Activated CD8-positive, alpha-beta memory T cell treated with anti-CD3 and anti-CD28 coated beads for 48 hours (primary cell): ENCODE measurements at regions not wholly inside any gene's neighbourhood (a gene's known extent, or its start where the extent isn't known, plus 50 kb on each side); places are given as distances from the start of the nearest gene placed in this dataset.
"Not testable (repeated sequence)": the region's sequence is repeated elsewhere in the genome, so short reads cannot be mapped to it uniquely, and the experiment has no call there.

Experiments
- DNase-seq, 3 experiments: peaks; one replicate each; pipeline ENCODE4 v3.0.0-alpha.2; 2020; ENCODE audit warnings: low read depth in 2 of 3, low spot score in 2 of 3

- not testable (repeated sequence) for DNase-seq
Measured at GRCh38 chr16:48059190-48059589, 96.6 kb downstream of the ABCC12 start.

DNA sequence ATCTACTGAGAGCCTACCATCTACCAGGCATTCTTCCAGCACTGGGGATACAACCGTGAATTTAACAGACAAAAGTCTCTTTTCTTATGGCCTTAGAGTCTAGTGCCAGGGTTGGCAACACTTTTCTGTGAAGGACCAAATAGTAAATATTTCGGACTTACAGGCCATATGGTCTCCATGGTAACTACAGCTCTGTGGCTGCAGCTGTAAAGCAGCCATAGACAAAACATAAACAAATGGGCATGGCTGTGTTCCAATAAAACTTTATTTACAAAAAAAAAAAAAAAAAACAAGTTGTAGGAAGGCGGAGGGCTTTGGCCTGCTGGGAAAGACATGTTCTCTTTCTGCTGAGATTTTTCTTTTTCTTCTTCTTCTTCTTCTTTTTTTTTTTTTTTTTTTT, 98.7 kb downstream of the ABCC12 start:
- no peak for DNase-seq

- no peak for DNase-seq
Measured at GRCh38 chr16:48054881-48055601, 100.8 kb downstream of the ABCC12 start.

GRCh38 chr16:48053418-48053745, 102.4 kb downstream of the ABCC12 start:
- no peak for DNase-seq

DNA sequence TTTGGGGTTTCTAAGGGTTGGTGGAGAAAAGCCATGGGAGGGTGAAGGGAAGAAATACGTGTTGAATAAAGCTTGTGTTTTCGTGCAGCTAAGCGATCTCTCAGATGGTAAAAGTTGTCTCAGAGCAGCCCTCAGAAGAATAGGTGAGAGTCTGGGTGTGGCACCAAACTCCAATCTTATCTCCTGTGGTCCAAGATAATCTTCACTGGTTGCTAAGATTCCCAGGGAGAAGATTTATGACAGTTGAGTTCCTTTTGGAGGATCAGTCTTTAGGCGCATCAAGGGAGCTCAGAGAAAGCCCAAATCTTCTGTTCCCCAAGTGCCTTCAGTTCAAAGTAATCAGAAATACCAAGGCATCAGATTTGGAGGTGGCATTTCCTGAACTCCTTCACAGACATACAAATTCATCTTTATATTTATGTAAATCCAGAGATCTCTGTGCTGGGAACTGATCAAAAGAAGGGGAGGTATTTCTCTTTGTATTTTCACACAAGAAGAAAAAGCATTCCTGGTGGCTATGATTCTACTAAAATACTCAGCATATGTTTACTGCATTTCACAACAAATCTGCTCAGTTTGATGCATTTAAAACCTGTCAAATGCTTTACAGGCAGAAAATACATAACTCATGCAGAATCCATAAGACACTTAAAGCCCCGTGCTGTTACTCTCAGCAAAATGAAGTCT, 102.9 kb downstream of the ABCC12 start:
- DNase-seq, result no peak

GRCh38 chr16:48050871-48051270, 104.9 kb downstream of the ABCC12 start:
- no peak for DNase-seq

DNA sequence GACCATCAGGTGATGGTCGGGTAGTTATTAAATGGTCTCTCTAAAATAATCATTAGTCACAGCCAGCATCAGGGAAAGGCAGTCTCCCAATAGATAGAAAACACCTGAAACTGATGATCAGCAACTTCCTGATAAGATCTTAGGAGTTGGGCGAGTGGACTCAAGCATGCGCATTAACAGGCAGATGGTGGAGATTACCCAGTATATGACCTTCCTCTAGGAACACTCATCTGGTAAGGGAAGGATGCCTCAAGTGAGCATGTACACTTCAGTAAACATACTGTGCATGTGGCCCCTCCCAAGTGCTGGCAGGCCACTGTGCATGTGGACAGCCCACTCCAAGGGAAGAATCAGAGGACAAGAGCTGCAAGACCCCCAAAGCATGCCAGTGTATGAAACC, 105.9 kb downstream of the ABCC12 start:
- DNase-seq, result no peak

DNA sequence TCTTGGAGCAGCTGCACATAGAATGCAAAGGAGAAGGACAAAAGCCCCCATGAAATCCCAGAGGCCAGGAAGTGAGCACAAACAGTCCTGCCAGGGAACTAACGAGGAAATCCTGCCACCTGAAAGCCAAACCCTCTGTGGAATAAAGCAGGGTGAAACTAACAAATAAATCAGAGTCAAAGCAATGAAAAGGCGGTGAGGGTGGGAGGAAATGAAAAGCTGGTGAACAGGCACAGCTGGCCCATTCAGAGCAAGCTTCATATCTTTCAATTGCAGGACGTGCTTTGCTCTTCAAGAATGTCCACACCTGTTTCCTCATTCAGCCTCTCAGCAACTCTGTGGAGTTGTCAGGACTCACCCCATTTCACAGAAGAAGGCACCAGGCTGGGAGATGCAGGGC, 108.1 kb downstream of the ABCC12 start:
- DNase-seq, result no peak

GRCh38 chr16:48047241-48047640, 108.6 kb downstream of the ABCC12 start:
- no peak for DNase-seq

DNA sequence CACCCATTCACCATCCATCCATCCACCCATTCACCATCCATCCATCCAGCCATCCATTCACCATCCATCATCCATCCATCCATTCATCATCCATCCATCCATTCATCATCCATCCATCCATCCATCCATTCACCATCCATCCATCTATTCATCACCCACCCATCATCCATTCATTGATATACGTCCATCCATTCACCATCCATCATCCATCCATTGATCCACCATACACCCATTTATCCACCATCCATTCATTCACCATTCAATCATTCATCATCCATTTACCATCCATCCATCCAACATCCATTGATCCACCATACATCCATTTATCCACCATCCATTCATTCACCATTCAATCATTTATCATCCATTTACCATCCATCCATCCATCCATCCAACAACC, 111.7 kb downstream of the ABCC12 start:
- no peak for DNase-seq

DNA sequence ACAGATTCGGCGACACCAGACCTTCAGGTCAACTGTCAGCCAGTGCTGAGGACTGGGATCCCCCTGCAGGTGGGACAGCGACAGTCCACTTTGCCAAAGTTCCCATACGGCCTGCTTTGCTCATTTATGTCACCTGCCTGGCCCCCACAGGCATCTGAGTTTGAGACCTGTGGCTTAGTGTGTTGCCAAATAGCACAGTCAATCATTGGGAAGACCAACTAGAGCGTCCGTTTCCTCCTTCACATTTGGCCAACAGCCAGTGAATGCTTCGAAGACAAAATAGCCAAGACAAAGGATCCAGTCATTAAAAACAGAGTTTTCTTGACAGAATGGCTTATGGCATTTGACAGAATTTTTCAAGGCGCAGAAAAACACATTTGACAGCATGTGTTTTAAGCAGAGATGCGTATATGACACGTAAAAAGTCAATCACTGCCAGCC, 113.8 kb downstream of the ABCC12 start:
- no peak for DNase-seq

DNA sequence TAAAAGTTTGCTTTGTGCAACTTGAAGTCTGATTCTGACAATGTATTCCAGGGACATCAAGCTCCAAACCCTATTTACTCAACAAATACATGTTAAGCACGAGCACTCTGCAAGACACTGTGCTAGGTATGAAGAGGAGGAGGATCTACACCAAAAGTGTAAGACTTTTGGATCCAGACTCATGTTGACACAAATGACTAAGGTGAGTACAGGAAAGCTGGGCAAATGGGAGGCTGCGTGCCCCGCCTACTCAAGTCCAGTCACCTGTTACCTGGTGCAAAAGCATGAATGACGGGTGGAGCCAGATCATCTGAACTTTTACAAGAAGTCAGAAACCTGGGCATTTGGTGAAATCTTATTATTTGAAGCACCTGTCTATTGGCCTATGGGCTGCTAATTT, 120.7 kb downstream of the ABCC12 start:
- DNase-seq, result no peak

- no peak for DNase-seq
Measured at GRCh38 chr16:48030926-48031325, 124.9 kb downstream of the ABCC12 start.

DNA sequence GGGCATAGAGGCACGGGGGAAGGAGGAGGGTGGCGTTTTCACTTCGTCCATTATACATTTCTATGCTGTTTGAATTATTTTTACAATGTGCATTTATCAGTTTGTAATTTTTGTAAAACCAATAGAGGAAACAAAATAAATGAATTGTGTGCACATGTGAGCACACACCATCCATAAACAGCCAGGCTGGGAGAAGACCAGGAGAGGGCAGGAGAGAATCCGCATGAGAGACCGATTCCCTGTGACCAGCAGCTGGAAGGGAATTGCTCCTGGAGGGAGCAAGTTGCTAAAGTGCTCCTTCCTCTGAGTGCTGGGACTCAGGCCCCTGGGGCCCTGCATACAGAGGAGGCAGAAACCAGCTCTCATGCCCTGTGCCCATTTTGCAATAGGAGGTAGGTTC, 126.0 kb downstream of the ABCC12 start:
- DNase-seq, result no peak

- no peak for DNase-seq
Measured at GRCh38 chr16:48025359-48025758, 130.4 kb downstream of the ABCC12 start.

GRCh38 chr16:48024042-48024441, 131.8 kb downstream of the ABCC12 start:
- no peak for DNase-seq

DNA sequence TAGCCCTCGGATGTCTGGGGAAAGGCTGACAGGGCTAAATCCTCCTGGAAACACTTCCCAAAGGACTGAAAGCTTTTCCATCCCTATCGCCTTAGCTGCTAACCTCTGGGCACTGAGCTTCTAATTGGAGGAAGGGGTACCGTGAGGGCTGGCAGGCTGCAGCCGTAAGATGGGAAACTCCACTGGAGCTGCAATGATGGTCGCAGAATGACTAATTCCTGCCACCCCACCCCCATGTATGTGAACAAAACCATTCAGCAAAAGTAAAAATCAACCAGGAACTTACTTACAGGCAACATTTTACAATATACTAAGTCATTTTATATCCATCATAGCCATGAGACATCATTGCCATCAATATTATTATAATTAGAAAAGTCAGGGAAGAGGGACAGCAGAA, 133.3 kb downstream of the ABCC12 start:
- no peak for DNase-seq

DNA sequence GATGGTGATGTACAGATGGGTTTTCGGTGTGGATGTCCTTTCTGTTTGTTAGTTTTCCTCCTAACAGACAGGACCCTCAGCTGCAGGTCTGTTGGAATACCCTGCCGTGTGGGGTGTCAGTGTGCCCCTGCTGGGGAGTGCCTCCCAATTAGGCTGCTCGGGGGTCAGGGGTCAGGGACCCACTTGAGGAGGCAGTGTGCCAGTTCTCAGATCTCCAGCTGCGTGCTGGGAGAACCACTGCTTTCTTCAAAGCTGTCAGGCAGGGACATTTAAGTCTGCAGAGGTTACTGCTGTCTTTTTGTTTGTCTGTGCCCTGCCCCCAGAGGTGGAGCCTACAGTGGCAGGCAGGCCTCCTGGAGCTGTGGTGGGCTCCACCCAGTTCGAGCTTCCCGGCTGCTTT, 135.2 kb downstream of the ABCC12 start:
- DNase-seq, result not testable (repeated sequence)

GRCh38 chr16:48014349-48015135, 141.3 kb downstream of the ABCC12 start:
- DNase-seq, result no peak

DNA sequence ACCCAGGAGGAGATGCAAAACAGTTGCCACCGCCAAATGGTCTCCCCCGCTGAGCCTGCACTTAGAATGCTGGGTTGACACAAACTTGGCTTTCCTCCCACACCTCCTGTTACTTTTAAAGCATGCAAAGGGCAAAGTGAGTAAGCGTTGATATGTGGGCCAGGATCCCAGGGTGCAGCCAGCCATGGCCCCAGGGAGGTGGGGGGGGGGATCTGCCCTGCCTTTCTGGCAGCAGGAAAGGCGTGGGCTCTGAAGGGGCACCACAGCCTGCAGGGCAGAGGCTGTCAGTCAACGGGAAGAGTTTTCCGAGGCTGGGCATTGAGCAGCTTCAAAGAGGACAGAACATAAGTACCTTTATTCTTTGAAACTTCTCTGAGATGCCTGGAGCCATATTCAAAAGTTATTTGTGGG, 142.3 kb downstream of the ABCC12 start:
- no peak for DNase-seq

DNA sequence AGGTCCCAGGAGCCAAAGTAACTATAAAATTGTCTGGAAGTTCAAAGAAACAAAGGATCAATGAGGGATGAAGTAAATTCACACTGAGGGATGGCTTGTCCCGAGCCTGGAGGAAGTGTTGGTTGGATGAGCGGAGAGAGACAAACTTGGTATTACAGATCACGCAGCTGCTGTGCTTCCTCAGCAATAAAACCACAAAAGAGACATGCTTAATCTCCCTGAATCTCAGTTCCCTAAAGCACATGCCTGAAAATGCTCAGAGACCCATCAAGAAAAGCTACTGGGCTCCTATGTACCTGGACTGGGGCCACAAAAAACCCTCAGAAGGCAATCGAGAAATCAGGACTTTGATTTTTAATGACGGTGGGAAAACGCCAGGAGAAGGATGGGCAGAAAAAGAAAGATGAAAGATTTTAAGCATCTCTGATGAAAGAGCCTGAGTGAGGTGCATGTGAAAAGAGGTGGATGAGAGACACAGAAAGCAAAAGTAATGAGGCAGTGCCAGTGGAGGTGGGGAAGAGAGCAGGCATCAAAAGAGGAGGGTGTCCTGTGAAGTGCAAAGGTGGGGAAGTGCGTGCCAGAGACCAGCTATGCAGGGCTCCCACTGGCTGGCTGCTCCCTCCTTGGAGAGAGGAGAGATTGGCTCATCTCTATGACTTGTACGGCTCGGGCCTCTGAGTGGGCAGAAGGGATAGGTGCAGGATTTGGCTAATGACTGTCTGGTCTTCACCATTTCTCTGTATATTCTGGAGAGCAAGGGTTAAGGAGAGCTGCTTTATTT, 143.7 kb downstream of the ABCC12 start:
- DNase-seq, result no peak
